Upper lobe of left lung (tissue), 4 donors: ENCODE measurements at regions not wholly inside any gene's neighbourhood (a gene's known extent, or its start where the extent isn't known, plus 50 kb on each side); places are given as distances from the start of the nearest gene placed in this dataset.

Experiments used
- CTCF ChIP-seq, 6 experiments: fragments of 450-650 bp in 4 of 6; fragments of 200-600 bp in 2 of 6; sonication (generic) in 2 of 6; IDR thresholded peaks; one replicate each; pipeline ENCODE4 v1.5.1; 2016 to 2019; ENCODE audit warnings: antibody characterized with exemption in 6 of 6
- EP300 ChIP-seq, 4 donors: sonication (generic); formaldehyde crosslinking; IDR thresholded peaks; one replicate each; pipeline ENCODE4 v1.5.1; 2017; ENCODE audit warnings: antibody characterized with exemption in 4 of 4, control low read depth in 2 of 4
- POLR2A ChIP-seq, 4 donors: fragments of 450-650 bp; IDR thresholded peaks; one replicate each; pipeline ENCODE4 v1.5.1; 2016 to 2017; ENCODE audit warnings: antibody characterized with exemption in 4 of 4, mild to moderate bottlenecking in 2 of 4
- POLR2AphosphoS5 ChIP-seq, 2 donors: sonication (generic); formaldehyde crosslinking; IDR thresholded peaks; one replicate each; pipeline ENCODE4 v1.5.1; 2017; ENCODE audit warnings: antibody characterized with exemption in 2 of 2

GRCh38 chr10:3702569-3702968 lies 82.4 kb downstream of the KLF6 start:
- TF ChIP-seq POLR2A (IDR thresholded peaks at IDR 0.05) (no peak), EP300 (IDR thresholded peaks at IDR 0.05) (no peak), CTCF (IDR thresholded peaks at IDR 0.05) (no peak), POLR2AphosphoS5 (IDR thresholded peaks at IDR 0.05) (no peak)
